IMR-90 (cell line): ENCODE measurements at regions not wholly inside any gene's neighbourhood (a gene's known extent, or its start where the extent isn't known, plus 50 kb on each side); places are given as distances from the start of the nearest gene placed in this dataset.

Experiments used
- ATAC-seq: fragments of 200-7000 bp; cut with Tn5 transposase; 2 replicates; pipeline ENCODE4 v1.9.1; 2020; ENCODE audit warnings: low read depth, mild to moderate bottlenecking, moderate library complexity
- BruUV-seq: library from RNA; stranded (reverse); fragments of 400-500 nt; replicated peaks from 2 replicates; lab custom pipeline; 2021; lab: Mats Ljungman, UMichigan
- CTCF ChIA-PET: fragments of 300-600 bp; formaldehyde crosslinking; extraction: SDS; loops from one replicate; lab custom pipeline; 2021; ENCODE audit warnings: antibody characterized with exemption; lab: Yijun Ruan, JAX
- POLR2A ChIA-PET: fragments of 300-600 bp; sonication (Branson Sonifier 250); formaldehyde crosslinking; loops from one replicate; lab custom pipeline; 2022; ENCODE audit warnings: antibody characterized with exemption; ENCODE audit not compliant: unreplicated experiment; lab: Charles Lee
- DNase-seq: peaks from one replicate; pipeline ENCODE4 v3.0.0; 2013
- H2AFZ ChIP-seq: replicated peaks from 2 replicates; pipeline ENCODE3; 2013; ENCODE audit warnings: low read length, mild to moderate bottlenecking; ENCODE audit not compliant: poor library complexity
- H2AK5ac ChIP-seq: 2 replicates; pipeline ENCODE4 v1.6.1; 2013; ENCODE audit warnings: low read depth, low read length, inconsistent platforms
- H2AK9ac ChIP-seq: replicated peaks from 2 replicates; pipeline ENCODE3; 2013; ENCODE audit warnings: mild to moderate bottlenecking, low read depth, low read length, moderate library complexity; ENCODE audit not compliant: poor library complexity
- H2BK120ac ChIP-seq: 2 replicates; pipeline ENCODE4 v1.6.1; 2013; ENCODE audit warnings: low read depth, low read length, inconsistent platforms
- H2BK15ac ChIP-seq: 3 replicates; pipeline ENCODE4 v1.6.1; 2013; ENCODE audit warnings: low read depth, low read length, inconsistent platforms
- H2BK20ac ChIP-seq: 2 replicates; pipeline ENCODE4 v1.6.1; 2013; ENCODE audit warnings: low read depth, mild to moderate bottlenecking, inconsistent platforms, low read length, moderate library complexity
- H2BK5ac ChIP-seq: 2 replicates; pipeline ENCODE4 v1.6.1; 2013; ENCODE audit warnings: mild to moderate bottlenecking, low read depth, low read length, inconsistent platforms; ENCODE audit not compliant: poor library complexity, severe bottlenecking
- H3K14ac ChIP-seq: replicated peaks from 2 replicates; pipeline ENCODE4 v1.6.1; 2013; ENCODE audit warnings: low read depth, low read length, inconsistent platforms
- H3K18ac ChIP-seq: 2 replicates; pipeline ENCODE4 v1.6.1; 2013; ENCODE audit warnings: low read depth, low read length, control low read depth
- H3K23ac ChIP-seq: 2 replicates; pipeline ENCODE4 v1.6.1; 2013; ENCODE audit warnings: low read depth, low read length, inconsistent platforms
- H3K27ac ChIP-seq: 2 replicates; pipeline ENCODE4 v1.5.1; 2013; ENCODE audit warnings: mild to moderate bottlenecking, control low read depth, low read length; ENCODE audit not compliant: insufficient read depth
- H3K27me3 ChIP-seq: 2 replicates; pipeline ENCODE4 v1.6.1; 2013; ENCODE audit warnings: low read length; ENCODE audit not compliant: control insufficient read depth, insufficient read depth
- H3K36me3 ChIP-seq: 2 replicates; pipeline ENCODE4 v1.6.1; 2013; ENCODE audit warnings: low read length, mixed read lengths; ENCODE audit not compliant: control insufficient read depth, insufficient read depth
- H3K4ac ChIP-seq: 2 replicates; pipeline ENCODE4 v1.6.1; 2013; ENCODE audit warnings: low read depth, low read length, inconsistent platforms
- H3K4me1 ChIP-seq: 2 replicates; pipeline ENCODE4 v1.6.1; 2013; ENCODE audit warnings: low read length, mixed read lengths; ENCODE audit not compliant: control insufficient read depth, insufficient read depth
- H3K4me2 ChIP-seq: 2 replicates; pipeline ENCODE4 v1.6.1; 2013; ENCODE audit warnings: low read depth, mild to moderate bottlenecking, control low read depth, low read length, moderate library complexity
- H3K4me3 ChIP-seq: 2 replicates; pipeline ENCODE4 v1.5.1; 2013; ENCODE audit warnings: low read depth, mild to moderate bottlenecking, control low read depth, low read length, moderate library complexity; ENCODE audit not compliant: insufficient read depth
- H3K56ac ChIP-seq: 2 replicates; pipeline ENCODE4 v1.6.1; 2013; ENCODE audit warnings: low read length, inconsistent platforms; ENCODE audit not compliant: insufficient read depth; ENCODE audit errors: extremely low read depth
- H3K79me1 ChIP-seq, 2 experiments: 2 replicates each; pipeline ENCODE4 v1.6.1; 2013; ENCODE audit warnings: low read length in 2 of 2, inconsistent platforms in 1 of 2, low read depth in 1 of 2
- H3K9ac ChIP-seq: 2 replicates; pipeline ENCODE4 v1.6.1; 2013; ENCODE audit warnings: low read depth, low read length, control low read depth
- H3K9me1 ChIP-seq: 2 replicates; pipeline ENCODE4 v1.6.1; 2013; ENCODE audit warnings: low read length, inconsistent platforms; ENCODE audit not compliant: insufficient read depth
- H3K9me3 ChIP-seq: 2 replicates; pipeline ENCODE4 v1.6.1; 2013; ENCODE audit warnings: low read length; ENCODE audit not compliant: control insufficient read depth, insufficient read depth
- H4K20me1 ChIP-seq: 2 replicates; pipeline ENCODE4 v1.6.1; 2013; ENCODE audit warnings: low read length, inconsistent platforms; ENCODE audit not compliant: insufficient read depth
- H4K5ac ChIP-seq: 2 replicates; pipeline ENCODE4 v1.6.1; 2013; ENCODE audit warnings: mild to moderate bottlenecking, low read depth, low read length, control low read depth
- H4K8ac ChIP-seq, 2 experiments: 2 replicates each; pipeline ENCODE4 v1.6.1; 2013; ENCODE audit warnings: low read depth in 2 of 2, low read length in 2 of 2, control low read depth in 1 of 2, inconsistent platforms in 1 of 2
- H4K91ac ChIP-seq: 2 replicates; pipeline ENCODE4 v1.6.1; 2013; ENCODE audit warnings: low read depth, low read length, inconsistent platforms; ENCODE audit not compliant: insufficient read depth
- BHLHE40 ChIP-seq: fragments of 150-350 bp; IDR thresholded peaks from 2 replicates; pipeline ENCODE4 v1.6.1; 2016; ENCODE audit warnings: mild to moderate bottlenecking, low read depth, low read length
- NFE2L2 ChIP-seq: fragments of 150-350 bp; IDR thresholded peaks from 2 replicates; pipeline ENCODE4 v1.6.1; 2016; ENCODE audit warnings: low read depth, mild to moderate bottlenecking, low read length
- POLR2A ChIP-seq: IDR thresholded peaks from 2 replicates; pipeline ENCODE4 v1.6.1; 2012; ENCODE audit warnings: mild to moderate bottlenecking, low read depth, low read length
- WGBS, 2 experiments: methylation state at CpG; one replicate each; pipeline versions ENCODE4 v1.1.5 to v1.1.7; 2013; ENCODE audit warnings: missing lambda C conversion rate in 2 of 2; ENCODE audit not compliant: insufficient read length in 1 of 2; ENCODE audit errors: extremely low coverage in 2 of 2; 5-methylcytosine and 5-hydroxymethylcytosine counted together
- dilution Hi-C: fragments of 300-500 bp; cut with HindIII; formaldehyde crosslinking; loops from one replicate; pipeline ENCODE4 v1.14.3; 2018; ENCODE audit warnings: low sequenced_read_pairs; ENCODE audit not compliant: unreplicated experiment
- in situ Hi-C: fragments of 300-500 bp; cut with MboI; formaldehyde crosslinking; loops from 3 replicates; pipeline ENCODE4 v1.14.3; 2019; ENCODE audit warnings: low sequenced_read_pairs, inconsistent platforms, mixed read lengths
- intact Hi-C: fragments of 100-400 bp; cut with micrococcal nuclease; formaldehyde crosslinking; loops from 2 replicates; pipeline ENCODE4 v1.10.0; 2022
- TF ChIP-seq, protein P1 (sequence below): fragments of 150-350 bp; IDR thresholded peaks from 2 replicates; pipeline ENCODE4 v1.6.1; 2016; ENCODE audit warnings: low read depth, mild to moderate bottlenecking, low read length, moderate library complexity, borderline replicate concordance

DNA sequence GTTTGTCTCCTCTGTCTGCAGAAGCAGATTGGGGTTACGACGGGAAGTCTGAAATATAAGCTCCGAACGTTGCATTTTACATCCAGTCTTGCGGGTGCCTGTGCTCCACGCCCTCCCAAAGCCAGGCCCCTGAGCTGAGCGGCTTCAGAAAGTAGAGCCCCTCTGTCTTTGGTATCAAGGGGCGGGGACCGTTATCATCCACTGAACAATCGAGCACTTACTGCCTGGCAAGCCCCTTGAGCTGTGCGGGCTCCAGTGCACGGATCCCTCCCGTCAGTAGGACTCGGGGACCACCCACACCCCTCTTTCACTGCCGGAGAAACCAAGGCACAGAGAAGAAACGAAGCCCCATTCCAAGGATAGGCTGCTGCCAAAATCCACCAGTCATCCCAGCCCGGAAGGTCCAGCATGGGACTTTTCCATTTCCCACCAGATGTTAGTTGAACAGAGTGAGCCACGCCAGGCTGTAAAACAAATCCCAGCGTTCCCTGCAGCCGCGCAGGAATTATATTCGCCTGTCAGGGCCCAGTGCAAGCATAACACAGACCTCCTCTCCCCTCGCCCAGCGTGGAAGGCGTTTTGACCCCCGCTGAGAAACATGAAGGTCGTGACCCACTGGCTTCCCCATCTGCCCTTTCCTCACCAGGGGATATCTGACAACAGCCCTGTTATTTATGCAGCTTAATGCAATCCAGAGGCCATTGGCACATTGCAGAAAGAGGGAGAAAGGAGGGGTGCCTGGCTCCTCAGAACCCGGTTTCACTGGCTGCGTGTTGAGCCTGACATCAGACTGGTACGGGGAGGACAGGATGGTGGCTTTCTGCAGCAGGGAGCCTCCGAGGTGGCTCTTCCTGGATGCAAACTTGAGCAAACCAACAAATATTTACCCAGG is 212.2 kb upstream of the FOXF1 start:
- peaks cover 64% of the 10 kb centered on the region for H3K4me1 ChIP-seq
- POLR2A ChIA-PET = interaction anchor here (0.6 to 1.0 kb wide), 4 partner anchors 39 to 212 kb away, joined by 3 to 6 read pairs (median 4); partner anchors contain the start of gene FOXF1

More for the DNA sequence above, 212.2 kb upstream of the FOXF1 start:
- peak overlapping the region; percentile 90 for H2BK5ac ChIP-seq
- peak overlapping the region; percentile 88 for H2AFZ ChIP-seq
- in situ Hi-C loops (loop anchor here (10.0 kb wide), 1 partner anchor 73 kb away; no protein-coding TSS in a partner anchor), intact Hi-C loops (loop anchor here (2.0 kb wide), 2 partner anchors 77 to 225 kb away; no protein-coding TSS in a partner anchor), dilution Hi-C loops (no loop called here)
- CTCF ChIA-PET = interaction anchor here (0.6 kb wide), 1 partner anchor 101 kb away, joined by 3 read pairs; no protein-coding TSS in a partner anchor
- peak overlapping the region; percentile 86 for H2AK9ac ChIP-seq
- H3K36me3 ChIP-seq = no peaks in the 10 kb centered on the region
- peak overlapping the region; percentile 99 for H3K4ac ChIP-seq
- H3K14ac ChIP-seq = peak overlapping the region; percentile 95
- peak overlapping the region; percentile 97 for H2BK20ac ChIP-seq
- no TSS peak for BruUV-seq
- H4K91ac ChIP-seq = peak overlapping the region; percentile 99
- peak overlapping the region; percentile 82 for H3K18ac ChIP-seq
- H3K9ac ChIP-seq = peak overlapping the region; percentile 51
- H2BK120ac ChIP-seq = peak overlapping the region; percentile 100
- DNase-seq (peak; percentile 77), ATAC-seq (peak; percentile 28)
- peaks cover 54% of the 10 kb centered on the region for H3K9me1 ChIP-seq
- peak overlapping the region; percentile 91 for H3K27ac ChIP-seq
- H3K23ac ChIP-seq = peak overlapping the region; percentile 98
- H4K20me1 ChIP-seq = no peaks in the 10 kb centered on the region
- H3K4me2 ChIP-seq = peak overlapping the region; percentile 44
- no peaks in the 10 kb centered on the region for H3K27me3 ChIP-seq
- peaks cover 23 to 85% of the 10 kb centered on the region in 2 experiments; a peak in 3 of 4 replicates for H3K79me1 ChIP-seq
- TF ChIP-seq NFE2L2 (no peak), BHLHE40 (0 out of 2 replicates have a peak, but pooled peaks have one; percentile 14), POLR2A (peak; percentile 55)
- TF ChIP-seq, protein P1, sequence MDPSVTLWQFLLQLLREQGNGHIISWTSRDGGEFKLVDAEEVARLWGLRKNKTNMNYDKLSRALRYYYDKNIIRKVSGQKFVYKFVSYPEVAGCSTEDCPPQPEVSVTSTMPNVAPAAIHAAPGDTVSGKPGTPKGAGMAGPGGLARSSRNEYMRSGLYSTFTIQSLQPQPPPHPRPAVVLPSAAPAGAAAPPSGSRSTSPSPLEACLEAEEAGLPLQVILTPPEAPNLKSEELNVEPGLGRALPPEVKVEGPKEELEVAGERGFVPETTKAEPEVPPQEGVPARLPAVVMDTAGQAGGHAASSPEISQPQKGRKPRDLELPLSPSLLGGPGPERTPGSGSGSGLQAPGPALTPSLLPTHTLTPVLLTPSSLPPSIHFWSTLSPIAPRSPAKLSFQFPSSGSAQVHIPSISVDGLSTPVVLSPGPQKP = no peak
- peak overlapping the region; percentile 53 to 97 for H4K8ac ChIP-seq
- 17% methylated on average over 15 of the region's 31 CpGs; no CpG with 5 or more reads in 1 of the 2 experiments for WGBS, 2 experiments
- H2BK15ac ChIP-seq = peak overlapping the region; percentile 3; the same call in 2 of the 3 replicates
- no peak overlapping the region for H3K4me3 ChIP-seq
- peak overlapping the region; percentile 97 for H2AK5ac ChIP-seq
- H4K5ac ChIP-seq = peak overlapping the region; percentile 93
- H3K9me3 ChIP-seq = no peaks in the 10 kb centered on the region
- H3K56ac ChIP-seq = peak overlapping the region; percentile 89
